C4-2B (cell line): ENCODE measurements at regions not wholly inside any gene's neighbourhood (a gene's known extent, or its start where the extent isn't known, plus 50 kb on each side); places are given as distances from the start of the nearest gene placed in this dataset.

Source experiments
- H3K27ac ChIP-seq: fragments of 450-650 bp; 2 replicates; pipeline ENCODE4 v1.5.1; 2017
- CTCF ChIP-seq: fragments of 450-650 bp; conservative IDR thresholded peaks from 2 replicates; pipeline ENCODE4 v1.5.1; 2017; ENCODE audit warnings: mild to moderate bottlenecking
- ZFX ChIP-seq: fragments of 450-650 bp; IDR thresholded peaks from 2 replicates; pipeline ENCODE4 v1.6.1; 2017

GRCh38 chr10:3310016-3310784 lies 137.6 kb upstream of the PITRM1 start:
- no peak overlapping the region for H3K27ac ChIP-seq
- no peak for TF ChIP-seq CTCF
- TF ChIP-seq ZFX, result no peak

GRCh38 chr10:3306050-3306449 lies 133.5 kb upstream of the PITRM1 start:
- H3K27ac ChIP-seq, result no peak overlapping the region
- no peak for TF ChIP-seq ZFX
- TF ChIP-seq CTCF, result no peak

GRCh38 chr10:3295582-3296151 lies 123.1 kb upstream of the PITRM1 start:
- no peak overlapping the region for H3K27ac ChIP-seq
- no peak for TF ChIP-seq ZFX
- no peak for TF ChIP-seq CTCF

- peak; percentile 41 for TF ChIP-seq CTCF
- no peak for TF ChIP-seq ZFX
- no peak overlapping the region for H3K27ac ChIP-seq
Measured at GRCh38 chr10:3294919-3295581, 122.5 kb upstream of the PITRM1 start.

- TF ChIP-seq CTCF (no peak), ZFX (no peak)
- no peak overlapping the region for H3K27ac ChIP-seq
Measured at GRCh38 chr10:3293581-3294431, 121.2 kb upstream of the PITRM1 start.

GRCh38 chr10:3292636-3293035 lies 120.1 kb upstream of the PITRM1 start:
- TF ChIP-seq ZFX, result no peak
- no peak for TF ChIP-seq CTCF
- H3K27ac ChIP-seq, result no peak overlapping the region
